ENCODE measurements at regions not wholly inside any gene's neighbourhood (a gene's known extent, or its start where the extent isn't known, plus 50 kb on each side); places are given as distances from the start of the nearest gene placed in this dataset.

GRCh38 chr14:99329711-99330315 is 57.8 kb upstream of the BCL11B start:
- no peak overlapping the region for H3K4me3 ChIP-seq
- no peaks in the 10 kb centered on the region for H3K9me3 ChIP-seq
- no peaks in the 10 kb centered on the region for H3K36me3 ChIP-seq
- no peaks in the 10 kb centered on the region for H3K4me1 ChIP-seq
- no peak for TF ChIP-seq POLR2A (IDR thresholded peaks at IDR 0.05)
- no peak for TF ChIP-seq CTCF (IDR thresholded peaks at IDR 0.05 in 4 of 5, conservative IDR thresholded peaks at IDR 0.05 in 1 of 5)
- intact Hi-C loops (cut with DNase I; ENCODE audit: low total_unique reads) (no loop called here), in situ Hi-C loops (cut with MboI; ENCODE audit: low sequenced_read_pairs in 4 of 4) (no loop called here)
- H3K27me3 ChIP-seq = peaks cover 0 to 13% (median 0%) of the 10 kb centered on the region in 3 donors
- no peak for DNase-seq
- ATAC-seq = no peak
- H3K27ac ChIP-seq = no peak overlapping the region

GRCh38 chr14:99327458-99328250 is 55.7 kb upstream of the BCL11B start:
- H3K4me1 ChIP-seq = no peaks in the 10 kb centered on the region
- in situ Hi-C loops (cut with MboI; ENCODE audit: low sequenced_read_pairs in 4 of 4) = no loop called here
- H3K9me3 ChIP-seq = no peaks in the 10 kb centered on the region
- H3K27ac ChIP-seq = no peak overlapping the region
- peaks cover 0 to 17% (median 0%) of the 10 kb centered on the region in 3 donors for H3K27me3 ChIP-seq
- intact Hi-C loops (cut with DNase I; ENCODE audit: low total_unique reads) = no loop called here
- no peaks in the 10 kb centered on the region for H3K36me3 ChIP-seq
- ATAC-seq (no peak), DNase-seq (no peak)
- TF ChIP-seq CTCF (IDR thresholded peaks at IDR 0.05 in 4 of 5, conservative IDR thresholded peaks at IDR 0.05 in 1 of 5) (no peak), POLR2A (IDR thresholded peaks at IDR 0.05) (no peak)
- H3K4me3 ChIP-seq = no peak overlapping the region

- Histone ChIP-seq H3K36me3 (no peaks in the 10 kb centered on the region), H3K9me3 (no peaks in the 10 kb centered on the region), H3K27ac (no peak overlapping the region), H3K27me3 (peaks cover 0 to 17% (median 0%) of the 10 kb centered on the region in 3 donors), H3K4me1 (no peaks in the 10 kb centered on the region), H3K4me3 (no peak overlapping the region)
- no peak for ATAC-seq
- DNase-seq = no peak
- TF ChIP-seq CTCF (IDR thresholded peaks at IDR 0.05 in 4 of 5, conservative IDR thresholded peaks at IDR 0.05 in 1 of 5) (no peak), POLR2A (IDR thresholded peaks at IDR 0.05) (no peak)
- in situ Hi-C loops (cut with MboI; ENCODE audit: low sequenced_read_pairs in 4 of 4) (no loop called here), intact Hi-C loops (cut with DNase I; ENCODE audit: low total_unique reads) (no loop called here)
Measured at GRCh38 chr14:99327050-99327449, 55.1 kb upstream of the BCL11B start.

- in situ Hi-C loops (cut with MboI; ENCODE audit: low sequenced_read_pairs in 4 of 4) = no loop called here
- DNase-seq = no peak
- Histone ChIP-seq H3K4me1 (no peaks in the 10 kb centered on the region), H3K27ac (no peak overlapping the region), H3K9me3 (no peaks in the 10 kb centered on the region), H3K36me3 (no peaks in the 10 kb centered on the region), H3K4me3 (no peak overlapping the region), H3K27me3 (peaks cover 0 to 17% (median 0%) of the 10 kb centered on the region in 3 donors)
- TF ChIP-seq POLR2A (IDR thresholded peaks at IDR 0.05) (no peak), CTCF (IDR thresholded peaks at IDR 0.05 in 4 of 5, conservative IDR thresholded peaks at IDR 0.05 in 1 of 5) (no peak)
- ATAC-seq = no peak
- intact Hi-C loops (cut with DNase I; ENCODE audit: low total_unique reads) = no loop called here
Measured at GRCh38 chr14:99326041-99326710, 54.2 kb upstream of the BCL11B start.
